ENCODE measurements at regions not wholly inside any gene's neighbourhood (a gene's known extent, or its start where the extent isn't known, plus 50 kb on each side); places are given as distances from the start of the nearest gene placed in this dataset.

GRCh38 chr9:93771276-93771675, 183.9 kb downstream of the BARX1 start:
- Histone ChIP-seq H3K9ac (replicated peaks in 1 of 4; ENCODE audit: extremely low read depth in 1 of 4, low read depth in 3 of 4, low read length in 3 of 4) (no peak overlapping the region), H3K23ac (ENCODE audit: insufficient read length) (no peak overlapping the region), H4K20me1 (replicated peaks in 1 of 2; ENCODE audit: control insufficient read depth in 1 of 2, insufficient read depth in 2 of 2, low read length in 2 of 2) (no peaks in the 10 kb centered on the region), H3K9me3 (ENCODE audit: insufficient read depth in 2 of 2, low read depth in 1 of 2, low read length in 1 of 2) (peaks cover 1 to 2% of the 10 kb centered on the region in 2 experiments; a peak in 2 of 4 replicates), H3K56ac (replicated peaks; ENCODE audit: insufficient read length, low read depth, low read length) (no peak overlapping the region), H4K91ac (replicated peaks; ENCODE audit: insufficient read length, low read length) (no peak overlapping the region), H2BK120ac (replicated peaks; ENCODE audit: low read depth, low read length) (no peak overlapping the region), H4K5ac (ENCODE audit: insufficient read length, low read depth, low read length) (no peak overlapping the region), H3K4me1 (replicated peaks in 1 of 4; ENCODE audit: control insufficient read depth in 3 of 4, insufficient read depth in 4 of 4, low read length in 3 of 4) (no peaks in the 10 kb centered on the region), H3K27ac (ENCODE audit: low read depth, low read length) (no peak overlapping the region), H2BK5ac (ENCODE audit: low read depth, low read length) (no peak overlapping the region), H2BK20ac (ENCODE audit: low read length) (no peak overlapping the region), H3K79me2 (ENCODE audit: control insufficient read depth in 1 of 2, insufficient read depth in 2 of 2, low read length in 2 of 2) (no peaks in the 10 kb centered on the region), H2BK12ac (ENCODE audit: low read depth, low read length) (no peak overlapping the region), H3K23me2 (ENCODE audit: low read depth, low read length) (no peaks in the 10 kb centered on the region), H3K36me3 (ENCODE audit: control insufficient read depth in 2 of 4, insufficient read depth in 4 of 4, low read length in 3 of 4) (no peaks in the 10 kb centered on the region), H2AFZ (ENCODE audit: low read length) (no peak overlapping the region), H3K27me3 (replicated peaks in 1 of 4; ENCODE audit: control insufficient read depth in 3 of 4, extremely low read depth in 1 of 4, insufficient read depth in 3 of 4, low read length in 3 of 4) (no peaks in the 10 kb centered on the region), H2AK5ac (ENCODE audit: low read depth, low read length) (no peak overlapping the region), H3K4me3 (ENCODE audit: extremely low read depth in 1 of 4, insufficient read depth in 2 of 4, low read depth in 3 of 4, low read length in 4 of 4) (no peak overlapping the region), H3K14ac (ENCODE audit: insufficient read length) (no peak overlapping the region), H3K4ac (replicated peaks; ENCODE audit: insufficient read length, low read depth, low read length) (no peak overlapping the region), H3K79me1 (ENCODE audit: low read depth, low read length) (no peaks in the 10 kb centered on the region), H2BK15ac (ENCODE audit: low read length) (no peak overlapping the region), H3K4me2 (ENCODE audit: insufficient read depth in 1 of 2, low read depth in 2 of 2, low read length in 2 of 2) (no peak overlapping the region), H4K8ac (ENCODE audit: extremely low read depth, insufficient read depth, low read length) (no peak overlapping the region), H3K18ac (ENCODE audit: extremely low read depth, low read length) (no peak overlapping the region)
- ChIA-PET CTCF (ENCODE audit: partially characterized antibody) (interaction anchor here (1.0 kb wide), 1 partner anchor 177 kb away, joined by 3 read pairs; no protein-coding TSS in a partner anchor), POLR2A (ENCODE audit: partially characterized antibody) (no interaction called here)
- DNase-seq (ENCODE audit: low read depth in 1 of 2, low spot score in 2 of 2) (no peak), FAIRE-seq (no peak)
- 73% methylated on average over 1 of the region's 1 CpG; no CpG with 5 or more reads in 1 of the 2 experiments for WGBS, 2 experiments (ENCODE audit: extremely low coverage in 1 of 2, insufficient coverage in 1 of 2, insufficient read length in 1 of 2, insufficient replicate concordance in 2 of 2, low coverage in 1 of 2, low lambda C conversion rate in 2 of 2, missing lambda C conversion rate in 1 of 2)
- TF ChIP-seq GTF2F1 (IDR thresholded peaks at IDR 0.05; ENCODE audit: borderline replicate concordance, low read depth, low read length) (no peak), SRF (IDR thresholded peaks at IDR 0.05; ENCODE audit: low read depth, low read length) (no peak), SP4 (IDR thresholded peaks at IDR 0.05; ENCODE audit: low read length) (no peak), FOSL1 (IDR thresholded peaks at IDR 0.05; ENCODE audit: insufficient read depth, low read depth, low read length) (no peak), MAFK (IDR thresholded peaks at IDR 0.05; ENCODE audit: low read depth, low read length) (no peak), ZNF274 (IDR thresholded peaks at IDR 0.05; ENCODE audit: borderline replicate concordance, extremely low read depth, low read length) (no peak), POU5F1 (IDR thresholded peaks at IDR 0.05; ENCODE audit: low read depth, low read length) (no peak), CTBP2 (IDR thresholded peaks at IDR 0.05; ENCODE audit: borderline replicate concordance, insufficient read depth, insufficient read length, low read length) (no peak), TCF12 (IDR thresholded peaks at IDR 0.05; ENCODE audit: low read depth, low read length) (no peak), RNF2 (IDR thresholded peaks at IDR 0.05; ENCODE audit: borderline replicate concordance, low read depth, low read length, missing control alignments, poor library complexity, severe bottlenecking) (no peak), POLR2AphosphoS5 (IDR thresholded peaks at IDR 0.05; ENCODE audit: low read depth, low read length) (no peak)
